Chondrocyte (in vitro differentiated cells): ENCODE measurements at regions not wholly inside any gene's neighbourhood (a gene's known extent, or its start where the extent isn't known, plus 50 kb on each side); places are given as distances from the start of the nearest gene placed in this dataset.

Experiments
- DNase-seq: peaks from one replicate; pipeline ENCODE4 v3.0.0; 2021; ENCODE audit warnings: mixed read lengths, low spot score
- H3K27ac Mint-ChIP-seq: one replicate; pipeline ENCODE4 v1.8.0; 2021; ENCODE audit warnings: mild to moderate bottlenecking, moderate library complexity, mixed read lengths; ENCODE audit not compliant: unreplicated experiment
- H3K27me3 Mint-ChIP-seq: 2 replicates; pipeline ENCODE4 v1.8.0; 2021; ENCODE audit warnings: low read depth, mixed read lengths
- H3K36me3 Mint-ChIP-seq: 2 replicates; pipeline ENCODE4 v1.8.0; 2021; ENCODE audit warnings: low read depth, mixed read lengths
- H3K4me1 Mint-ChIP-seq: 2 replicates; pipeline ENCODE4 v1.8.0; 2021; ENCODE audit warnings: low read depth, mild to moderate bottlenecking, mixed read lengths
- H3K4me3 Mint-ChIP-seq: one replicate; pipeline ENCODE4 v1.8.0; 2021; ENCODE audit warnings: mild to moderate bottlenecking, moderate library complexity, mixed read lengths; ENCODE audit not compliant: unreplicated experiment
- H3K9me3 Mint-ChIP-seq: 2 replicates; pipeline ENCODE4 v1.8.0; 2021; ENCODE audit warnings: low read depth, mixed read lengths
- CTCF ChIP-seq: fragments of 200-600 bp; sonication (generic); IDR thresholded peaks from 2 replicates; pipeline ENCODE4 v1.5.0; 2021; ENCODE audit warnings: antibody characterized with exemption, mild to moderate bottlenecking, moderate library complexity

- H3K27me3 Mint-ChIP-seq = no peaks in the 10 kb centered on the region
- DNase-seq = no peak
- H3K4me1 Mint-ChIP-seq = no peaks in the 10 kb centered on the region
- TF ChIP-seq CTCF = no peak
- H3K4me3 Mint-ChIP-seq = no peak overlapping the region
- peaks cover 3% of the 10 kb centered on the region for H3K9me3 Mint-ChIP-seq
- H3K36me3 Mint-ChIP-seq = peaks cover 2% of the 10 kb centered on the region
- no peak overlapping the region for H3K27ac Mint-ChIP-seq
Observed at GRCh38 chr4:187865914-187866313, 129.7 kb upstream of the ZFP42 start.

GRCh38 chr4:187883049-187883448, 112.5 kb upstream of the ZFP42 start:
- H3K9me3 Mint-ChIP-seq = peaks cover 10% of the 10 kb centered on the region
- no peak overlapping the region for H3K27ac Mint-ChIP-seq
- H3K36me3 Mint-ChIP-seq = peaks cover 4% of the 10 kb centered on the region
- no peak for TF ChIP-seq CTCF
- H3K4me1 Mint-ChIP-seq = peaks cover 9% of the 10 kb centered on the region
- DNase-seq = no peak
- no peaks in the 10 kb centered on the region for H3K27me3 Mint-ChIP-seq
- H3K4me3 Mint-ChIP-seq = no peak overlapping the region

- Mint-ChIP-seq H3K4me3 (no peak overlapping the region), H3K36me3 (peaks cover 4% of the 10 kb centered on the region), H3K27ac (no peak overlapping the region), H3K4me1 (peaks cover 9% of the 10 kb centered on the region), H3K9me3 (peaks cover 8% of the 10 kb centered on the region), H3K27me3 (no peaks in the 10 kb centered on the region)
- no peak for TF ChIP-seq CTCF
- no peak for DNase-seq
Observed at GRCh38 chr4:187883836-187884475, 111.6 kb upstream of the ZFP42 start.

- no peak overlapping the region for H3K4me3 Mint-ChIP-seq
- H3K27me3 Mint-ChIP-seq = no peaks in the 10 kb centered on the region
- peaks cover 4% of the 10 kb centered on the region for H3K36me3 Mint-ChIP-seq
- no peak for TF ChIP-seq CTCF
- DNase-seq = no peak
- no peak overlapping the region for H3K27ac Mint-ChIP-seq
- H3K4me1 Mint-ChIP-seq = peaks cover 9% of the 10 kb centered on the region
- H3K9me3 Mint-ChIP-seq = peaks cover 10% of the 10 kb centered on the region
Observed at GRCh38 chr4:187887906-187888305, 107.7 kb upstream of the ZFP42 start.

GRCh38 chr4:187889651-187890050, 105.9 kb upstream of the ZFP42 start:
- Mint-ChIP-seq H3K4me3 (no peak overlapping the region), H3K4me1 (peaks cover 3% of the 10 kb centered on the region), H3K27ac (no peak overlapping the region), H3K36me3 (peaks cover 6% of the 10 kb centered on the region), H3K9me3 (peaks cover 10% of the 10 kb centered on the region), H3K27me3 (no peaks in the 10 kb centered on the region)
- no peak for TF ChIP-seq CTCF
- no peak for DNase-seq
